A549 (cell line): ENCODE measurements at regions not wholly inside any gene's neighbourhood (a gene's known extent, or its start where the extent isn't known, plus 50 kb on each side); places are given as distances from the start of the nearest gene placed in this dataset.

Source experiments
- POLR2A ChIP-seq: IDR thresholded peaks from 2 replicates; pipeline ENCODE4 v1.6.1; 2012; ENCODE audit warnings: mild to moderate bottlenecking, low read length
- SMC3 ChIP-seq: fragments of >200 bp; sonication (Bioruptor Twin); formaldehyde crosslinking; IDR thresholded peaks from 3 replicates; pipeline ENCODE4 v1.6.1; 2018; ENCODE audit warnings: inconsistent platforms
- TF ChIP-seq, protein P1 (sequence below): fragments of >200 bp; sonication (Bioruptor Twin); formaldehyde crosslinking; IDR thresholded peaks from 3 replicates; pipeline ENCODE4 v1.5.1; 2016

- TF ChIP-seq, protein P1, sequence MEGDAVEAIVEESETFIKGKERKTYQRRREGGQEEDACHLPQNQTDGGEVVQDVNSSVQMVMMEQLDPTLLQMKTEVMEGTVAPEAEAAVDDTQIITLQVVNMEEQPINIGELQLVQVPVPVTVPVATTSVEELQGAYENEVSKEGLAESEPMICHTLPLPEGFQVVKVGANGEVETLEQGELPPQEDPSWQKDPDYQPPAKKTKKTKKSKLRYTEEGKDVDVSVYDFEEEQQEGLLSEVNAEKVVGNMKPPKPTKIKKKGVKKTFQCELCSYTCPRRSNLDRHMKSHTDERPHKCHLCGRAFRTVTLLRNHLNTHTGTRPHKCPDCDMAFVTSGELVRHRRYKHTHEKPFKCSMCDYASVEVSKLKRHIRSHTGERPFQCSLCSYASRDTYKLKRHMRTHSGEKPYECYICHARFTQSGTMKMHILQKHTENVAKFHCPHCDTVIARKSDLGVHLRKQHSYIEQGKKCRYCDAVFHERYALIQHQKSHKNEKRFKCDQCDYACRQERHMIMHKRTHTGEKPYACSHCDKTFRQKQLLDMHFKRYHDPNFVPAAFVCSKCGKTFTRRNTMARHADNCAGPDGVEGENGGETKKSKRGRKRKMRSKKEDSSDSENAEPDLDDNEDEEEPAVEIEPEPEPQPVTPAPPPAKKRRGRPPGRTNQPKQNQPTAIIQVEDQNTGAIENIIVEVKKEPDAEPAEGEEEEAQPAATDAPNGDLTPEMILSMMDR: no peak
- TF ChIP-seq SMC3: no peak
- TF ChIP-seq POLR2A: no peak
These were observed 508.4 kb downstream of the PLCL1 start for GRCh38 chr2:198312596-198313483.
